ENCODE measurements at regions not wholly inside any gene's neighbourhood (a gene's known extent, or its start where the extent isn't known, plus 50 kb on each side); places are given as distances from the start of the nearest gene placed in this dataset.

- Histone ChIP-seq H3K9me3 (ENCODE audit: control insufficient read depth, insufficient read depth, low read length) (no peaks in the 10 kb centered on the region), H3K4me2 (ENCODE audit: low read length) (no peak overlapping the region), H3K79me2 (ENCODE audit: control insufficient read depth, low read length) (no peaks in the 10 kb centered on the region), H3F3A (ENCODE audit: control insufficient read depth, insufficient read depth) (no peaks in the 10 kb centered on the region), H3K9me2 (replicated peaks; ENCODE audit: control insufficient read depth, low read length) (no peaks in the 10 kb centered on the region), H3K4me3 (ENCODE audit: low read length) (no peak overlapping the region), H3K27ac (ENCODE audit: low read depth, low read length) (no peak overlapping the region), H3K36me3 (ENCODE audit: control insufficient read depth, low read length) (no peaks in the 10 kb centered on the region), H4K20me1 (ENCODE audit: control insufficient read depth, insufficient read depth, low read depth, low read length) (no peaks in the 10 kb centered on the region), H3K27me3 (ENCODE audit: control insufficient read depth, low read length) (no peaks in the 10 kb centered on the region), H3K4me1 (ENCODE audit: control insufficient read depth, low read length) (no peaks in the 10 kb centered on the region)
- TF ChIP-seq CTCF (IDR thresholded peaks at IDR 0.05; ENCODE audit: low read depth, low read length, poor library complexity, severe bottlenecking) (no peak), EZH2phosphoT487 (IDR thresholded peaks at IDR 0.05; ENCODE audit: borderline replicate concordance, low read length) (no peak)
Observed at GRCh38 chr9:18190671-18191374, 283.1 kb upstream of the ADAMTSL1 start.

- H3K27ac ChIP-seq (ENCODE audit: low read depth, low read length) = no peak overlapping the region
- no peaks in the 10 kb centered on the region for H3K36me3 ChIP-seq (ENCODE audit: control insufficient read depth, low read length)
- H3F3A ChIP-seq (ENCODE audit: control insufficient read depth, insufficient read depth) = no peaks in the 10 kb centered on the region
- H3K4me2 ChIP-seq (ENCODE audit: low read length) = no peak overlapping the region
- no peak overlapping the region for H3K4me3 ChIP-seq (ENCODE audit: low read length)
- TF ChIP-seq EZH2phosphoT487 (IDR thresholded peaks at IDR 0.05; ENCODE audit: borderline replicate concordance, low read length) (no peak), CTCF (IDR thresholded peaks at IDR 0.05; ENCODE audit: low read depth, low read length, poor library complexity, severe bottlenecking) (no peak)
- H3K9me2 ChIP-seq (replicated peaks; ENCODE audit: control insufficient read depth, low read length) = no peaks in the 10 kb centered on the region
- no peaks in the 10 kb centered on the region for H4K20me1 ChIP-seq (ENCODE audit: control insufficient read depth, insufficient read depth, low read depth, low read length)
- H3K27me3 ChIP-seq (ENCODE audit: control insufficient read depth, low read length) = no peaks in the 10 kb centered on the region
- H3K4me1 ChIP-seq (ENCODE audit: control insufficient read depth, low read length) = no peaks in the 10 kb centered on the region
- H3K79me2 ChIP-seq (ENCODE audit: control insufficient read depth, low read length) = no peaks in the 10 kb centered on the region
- no peaks in the 10 kb centered on the region for H3K9me3 ChIP-seq (ENCODE audit: control insufficient read depth, insufficient read depth, low read length)
Observed at GRCh38 chr9:18194316-18194715, 279.6 kb upstream of the ADAMTSL1 start.

- no peaks in the 10 kb centered on the region for H3K27me3 ChIP-seq (ENCODE audit: control insufficient read depth, low read length)
- H3F3A ChIP-seq (ENCODE audit: control insufficient read depth, insufficient read depth) = no peaks in the 10 kb centered on the region
- no peaks in the 10 kb centered on the region for H3K9me2 ChIP-seq (replicated peaks; ENCODE audit: control insufficient read depth, low read length)
- H3K4me2 ChIP-seq (ENCODE audit: low read length) = no peak overlapping the region
- H3K4me1 ChIP-seq (ENCODE audit: control insufficient read depth, low read length) = no peaks in the 10 kb centered on the region
- H3K79me2 ChIP-seq (ENCODE audit: control insufficient read depth, low read length) = no peaks in the 10 kb centered on the region
- no peaks in the 10 kb centered on the region for H4K20me1 ChIP-seq (ENCODE audit: control insufficient read depth, insufficient read depth, low read depth, low read length)
- no peak overlapping the region for H3K4me3 ChIP-seq (ENCODE audit: low read length)
- H3K27ac ChIP-seq (ENCODE audit: low read depth, low read length) = no peak overlapping the region
- no peaks in the 10 kb centered on the region for H3K9me3 ChIP-seq (ENCODE audit: control insufficient read depth, insufficient read depth, low read length)
- TF ChIP-seq EZH2phosphoT487 (IDR thresholded peaks at IDR 0.05; ENCODE audit: borderline replicate concordance, low read length) (no peak), CTCF (IDR thresholded peaks at IDR 0.05; ENCODE audit: low read depth, low read length, poor library complexity, severe bottlenecking) (no peak)
- no peaks in the 10 kb centered on the region for H3K36me3 ChIP-seq (ENCODE audit: control insufficient read depth, low read length)
Observed at GRCh38 chr9:18195223-18195622, 278.7 kb upstream of the ADAMTSL1 start.

All from DOHH2 (cell line).